ENCODE measurements at regions not wholly inside any gene's neighbourhood (a gene's known extent, or its start where the extent isn't known, plus 50 kb on each side); places are given as distances from the start of the nearest gene placed in this dataset.

DNA sequence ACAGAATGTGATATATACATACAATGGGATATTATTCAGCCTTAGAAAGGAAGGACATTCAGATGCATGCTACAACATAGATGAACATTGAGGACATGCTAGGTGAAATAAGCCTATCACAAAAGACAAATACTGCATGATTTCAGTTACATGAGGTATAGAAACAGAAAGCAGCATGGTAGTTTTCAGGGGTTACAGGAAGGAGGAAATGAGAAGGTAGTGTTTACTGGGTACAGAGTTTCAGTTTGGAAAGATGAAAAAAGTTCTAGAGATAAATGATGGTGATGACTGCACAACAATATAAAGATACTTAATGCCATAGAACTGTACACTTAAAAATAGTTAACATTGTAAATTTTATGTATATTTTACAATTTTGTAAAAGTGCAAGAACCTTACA lies 266.7 kb upstream of the C11orf87 start:
- TF ChIP-seq, protein P1, sequence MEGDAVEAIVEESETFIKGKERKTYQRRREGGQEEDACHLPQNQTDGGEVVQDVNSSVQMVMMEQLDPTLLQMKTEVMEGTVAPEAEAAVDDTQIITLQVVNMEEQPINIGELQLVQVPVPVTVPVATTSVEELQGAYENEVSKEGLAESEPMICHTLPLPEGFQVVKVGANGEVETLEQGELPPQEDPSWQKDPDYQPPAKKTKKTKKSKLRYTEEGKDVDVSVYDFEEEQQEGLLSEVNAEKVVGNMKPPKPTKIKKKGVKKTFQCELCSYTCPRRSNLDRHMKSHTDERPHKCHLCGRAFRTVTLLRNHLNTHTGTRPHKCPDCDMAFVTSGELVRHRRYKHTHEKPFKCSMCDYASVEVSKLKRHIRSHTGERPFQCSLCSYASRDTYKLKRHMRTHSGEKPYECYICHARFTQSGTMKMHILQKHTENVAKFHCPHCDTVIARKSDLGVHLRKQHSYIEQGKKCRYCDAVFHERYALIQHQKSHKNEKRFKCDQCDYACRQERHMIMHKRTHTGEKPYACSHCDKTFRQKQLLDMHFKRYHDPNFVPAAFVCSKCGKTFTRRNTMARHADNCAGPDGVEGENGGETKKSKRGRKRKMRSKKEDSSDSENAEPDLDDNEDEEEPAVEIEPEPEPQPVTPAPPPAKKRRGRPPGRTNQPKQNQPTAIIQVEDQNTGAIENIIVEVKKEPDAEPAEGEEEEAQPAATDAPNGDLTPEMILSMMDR (IDR thresholded peaks at IDR 0.05 in 2 of 3, conservative IDR thresholded peaks at IDR 0.05 in 1 of 3; ENCODE audit: borderline replicate concordance in 1 of 3, insufficient read depth in 1 of 3, low read depth in 2 of 3, low read length in 2 of 3): no peak
- TF ChIP-seq ZFX (IDR thresholded peaks at IDR 0.05) (no peak), SIN3A (IDR thresholded peaks at IDR 0.05; ENCODE audit: low read depth) (no peak), POLR2A (IDR thresholded peaks at IDR 0.05; ENCODE audit: borderline replicate concordance, extremely low read depth, insufficient read depth, insufficient read length) (no peak), RAD21 (IDR thresholded peaks at IDR 0.05; ENCODE audit: low read depth) (no peak), YY1 (IDR thresholded peaks at IDR 0.05; ENCODE audit: extremely low read depth, insufficient replicate concordance, low read depth, low read length) (no peak)
- TF ChIP-seq, protein P2, sequence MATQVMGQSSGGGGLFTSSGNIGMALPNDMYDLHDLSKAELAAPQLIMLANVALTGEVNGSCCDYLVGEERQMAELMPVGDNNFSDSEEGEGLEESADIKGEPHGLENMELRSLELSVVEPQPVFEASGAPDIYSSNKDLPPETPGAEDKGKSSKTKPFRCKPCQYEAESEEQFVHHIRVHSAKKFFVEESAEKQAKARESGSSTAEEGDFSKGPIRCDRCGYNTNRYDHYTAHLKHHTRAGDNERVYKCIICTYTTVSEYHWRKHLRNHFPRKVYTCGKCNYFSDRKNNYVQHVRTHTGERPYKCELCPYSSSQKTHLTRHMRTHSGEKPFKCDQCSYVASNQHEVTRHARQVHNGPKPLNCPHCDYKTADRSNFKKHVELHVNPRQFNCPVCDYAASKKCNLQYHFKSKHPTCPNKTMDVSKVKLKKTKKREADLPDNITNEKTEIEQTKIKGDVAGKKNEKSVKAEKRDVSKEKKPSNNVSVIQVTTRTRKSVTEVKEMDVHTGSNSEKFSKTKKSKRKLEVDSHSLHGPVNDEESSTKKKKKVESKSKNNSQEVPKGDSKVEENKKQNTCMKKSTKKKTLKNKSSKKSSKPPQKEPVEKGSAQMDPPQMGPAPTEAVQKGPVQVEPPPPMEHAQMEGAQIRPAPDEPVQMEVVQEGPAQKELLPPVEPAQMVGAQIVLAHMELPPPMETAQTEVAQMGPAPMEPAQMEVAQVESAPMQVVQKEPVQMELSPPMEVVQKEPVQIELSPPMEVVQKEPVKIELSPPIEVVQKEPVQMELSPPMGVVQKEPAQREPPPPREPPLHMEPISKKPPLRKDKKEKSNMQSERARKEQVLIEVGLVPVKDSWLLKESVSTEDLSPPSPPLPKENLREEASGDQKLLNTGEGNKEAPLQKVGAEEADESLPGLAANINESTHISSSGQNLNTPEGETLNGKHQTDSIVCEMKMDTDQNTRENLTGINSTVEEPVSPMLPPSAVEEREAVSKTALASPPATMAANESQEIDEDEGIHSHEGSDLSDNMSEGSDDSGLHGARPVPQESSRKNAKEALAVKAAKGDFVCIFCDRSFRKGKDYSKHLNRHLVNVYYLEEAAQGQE (IDR thresholded peaks at IDR 0.05; ENCODE audit: low read depth): no peak
